ENCODE measurements at regions not wholly inside any gene's neighbourhood (a gene's known extent, or its start where the extent isn't known, plus 50 kb on each side); places are given as distances from the start of the nearest gene placed in this dataset.

GRCh38 chr15:62449638-62450037 lies 284.6 kb upstream of the C2CD4B start:
- no peak for DNase-seq

- no peak for DNase-seq
Observed at GRCh38 chr15:62450061-62450460, 285.0 kb upstream of the C2CD4B start.

- no peak for DNase-seq
Observed at GRCh38 chr15:62452026-62452425, 286.9 kb upstream of the C2CD4B start.

GRCh38 chr15:62452667-62453066 lies 287.6 kb upstream of the C2CD4B start:
- DNase-seq: no peak

GRCh38 chr15:62453375-62453774 lies 288.3 kb upstream of the C2CD4B start:
- DNase-seq: no peak

GRCh38 chr15:62453981-62454380 lies 288.9 kb upstream of the C2CD4B start:
- no peak for DNase-seq

- DNase-seq: no peak
Observed at GRCh38 chr15:62454567-62455172, 289.6 kb upstream of the C2CD4B start.

- DNase-seq: no peak
Observed at GRCh38 chr15:62455441-62455921, 290.4 kb upstream of the C2CD4B start.

- no peak for DNase-seq
Observed at GRCh38 chr15:62456011-62456920, 291.2 kb upstream of the C2CD4B start.

GRCh38 chr15:62457100-62457499 lies 292.0 kb upstream of the C2CD4B start:
- DNase-seq: no peak

GRCh38 chr15:62459875-62460274 lies 294.8 kb upstream of the C2CD4B start:
- DNase-seq: no peak

- no peak for DNase-seq
Observed at GRCh38 chr15:62462268-62462667, 297.2 kb upstream of the C2CD4B start.

- DNase-seq: no peak
Observed at GRCh38 chr15:62462721-62463120, 297.6 kb upstream of the C2CD4B start.

GRCh38 chr15:62464705-62465104 lies 299.6 kb upstream of the C2CD4B start:
- DNase-seq: no peak

- DNase-seq: no peak
Observed at GRCh38 chr15:62465173-62465572, 300.1 kb upstream of the C2CD4B start.

GRCh38 chr15:62469478-62469873 lies 304.4 kb upstream of the C2CD4B start:
- no peak for DNase-seq

GRCh38 chr15:62469874-62470688 lies 305.0 kb upstream of the C2CD4B start:
- no peak for DNase-seq

GRCh38 chr15:62472616-62473299 lies 307.7 kb upstream of the C2CD4B start:
- DNase-seq: no peak

- DNase-seq: no peak
Observed at GRCh38 chr15:62474021-62474770, 309.1 kb upstream of the C2CD4B start.

GRCh38 chr15:62474771-62475124 lies 309.7 kb upstream of the C2CD4B start:
- DNase-seq: no peak

GRCh38 chr15:62475591-62475990 lies 310.5 kb upstream of the C2CD4B start:
- no peak for DNase-seq

GRCh38 chr15:62476163-62476562 lies 311.1 kb upstream of the C2CD4B start:
- no peak for DNase-seq

Measured in NCI-H1092 (cell line).